CD1c-positive myeloid dendritic cell (primary cell): ENCODE measurements at regions not wholly inside any gene's neighbourhood (a gene's known extent, or its start where the extent isn't known, plus 50 kb on each side); places are given as distances from the start of the nearest gene placed in this dataset.
"Not testable (repeated sequence)": the region's sequence is repeated elsewhere in the genome, so short reads cannot be mapped to it uniquely, and the experiment has no call there.

ENCODE experiments used
- DNase-seq: peaks from one replicate; pipeline ENCODE4 v3.0.0-alpha.2; 2016; ENCODE audit errors: extremely low spot score

- no peak for DNase-seq
Observed at GRCh38 chr13:75178436-75178835, 303.5 kb downstream of the TBC1D4 start.

DNA sequence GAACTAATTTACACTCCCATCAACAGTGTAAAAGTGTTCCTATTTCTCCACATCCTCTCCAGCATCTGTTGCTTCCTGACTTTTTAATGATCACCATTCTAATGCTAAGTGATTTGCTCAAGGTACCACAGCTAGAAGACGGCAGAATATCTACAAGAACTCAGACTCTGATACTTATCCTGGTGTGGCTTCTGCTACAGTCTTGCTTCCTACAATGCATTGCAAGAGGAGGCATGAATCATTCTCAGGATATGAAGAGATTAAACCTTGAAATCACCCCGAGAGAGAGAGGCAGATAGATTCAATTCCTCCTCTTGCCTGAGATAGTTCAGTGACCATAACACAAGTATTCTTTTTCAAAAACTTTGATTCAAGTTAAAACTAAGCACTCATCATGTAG lies 306.4 kb downstream of the TBC1D4 start:
- DNase-seq, result no peak

DNA sequence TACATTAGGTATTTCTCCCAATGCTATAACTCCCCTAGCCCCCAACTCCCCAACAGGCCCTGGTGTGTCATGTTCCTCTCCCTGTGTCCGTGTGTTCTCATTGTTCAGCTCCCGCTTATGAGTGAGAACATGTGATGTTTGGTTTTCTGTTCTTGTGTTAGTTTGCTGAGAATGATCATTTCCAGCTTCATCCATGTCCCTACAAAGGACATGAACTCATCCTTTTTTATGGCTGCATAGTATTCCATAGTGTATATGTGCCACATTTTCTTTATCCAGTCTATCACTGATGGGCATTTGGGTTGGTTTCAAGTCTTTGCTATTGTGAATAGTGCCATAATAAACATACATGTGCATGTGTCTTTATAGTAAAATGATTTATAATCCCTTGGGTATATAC lies 306.9 kb downstream of the TBC1D4 start:
- not testable (repeated sequence) for DNase-seq

DNA sequence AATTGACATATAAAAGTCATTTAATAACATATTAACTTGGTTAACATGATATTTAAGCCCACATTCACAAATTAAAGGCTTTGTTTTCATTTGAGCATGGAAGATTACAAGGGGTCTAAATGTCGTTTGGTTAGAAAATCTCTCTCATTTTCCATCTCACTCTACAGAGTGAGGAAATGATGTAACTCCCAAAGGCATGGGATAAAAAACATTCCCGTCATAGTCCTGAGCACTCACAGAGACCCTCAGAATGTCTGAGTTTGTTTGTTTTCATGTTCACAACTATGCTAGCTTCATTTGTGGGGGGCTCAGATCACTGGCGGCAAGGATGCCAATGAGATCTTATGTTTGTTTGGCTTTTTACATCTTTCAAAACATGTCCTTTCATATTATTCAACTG lies 307.5 kb downstream of the TBC1D4 start:
- DNase-seq, result no peak

GRCh38 chr13:75173457-75174356 lies 308.3 kb downstream of the TBC1D4 start:
- DNase-seq, result no peak

DNA sequence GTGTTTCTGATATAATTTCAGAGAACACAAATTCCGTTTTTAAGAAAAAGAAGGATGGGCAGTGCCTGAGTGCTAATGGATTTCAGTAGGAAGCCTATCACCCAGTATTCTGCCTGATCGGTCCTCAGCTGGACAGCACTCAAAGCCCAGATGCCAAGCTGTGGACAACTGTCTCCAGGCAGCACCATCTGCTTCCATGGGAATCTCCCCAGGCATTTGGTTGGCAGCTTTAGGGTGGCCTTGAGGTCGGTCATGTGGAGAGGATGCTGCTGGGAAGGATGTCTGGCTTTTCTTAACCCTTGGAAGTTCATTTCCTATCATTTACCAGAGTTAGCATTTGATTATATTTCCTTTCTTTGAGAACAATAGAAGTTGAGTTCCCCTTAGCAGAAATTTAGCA lies 311.7 kb downstream of the TBC1D4 start:
- DNase-seq, result no peak

DNA sequence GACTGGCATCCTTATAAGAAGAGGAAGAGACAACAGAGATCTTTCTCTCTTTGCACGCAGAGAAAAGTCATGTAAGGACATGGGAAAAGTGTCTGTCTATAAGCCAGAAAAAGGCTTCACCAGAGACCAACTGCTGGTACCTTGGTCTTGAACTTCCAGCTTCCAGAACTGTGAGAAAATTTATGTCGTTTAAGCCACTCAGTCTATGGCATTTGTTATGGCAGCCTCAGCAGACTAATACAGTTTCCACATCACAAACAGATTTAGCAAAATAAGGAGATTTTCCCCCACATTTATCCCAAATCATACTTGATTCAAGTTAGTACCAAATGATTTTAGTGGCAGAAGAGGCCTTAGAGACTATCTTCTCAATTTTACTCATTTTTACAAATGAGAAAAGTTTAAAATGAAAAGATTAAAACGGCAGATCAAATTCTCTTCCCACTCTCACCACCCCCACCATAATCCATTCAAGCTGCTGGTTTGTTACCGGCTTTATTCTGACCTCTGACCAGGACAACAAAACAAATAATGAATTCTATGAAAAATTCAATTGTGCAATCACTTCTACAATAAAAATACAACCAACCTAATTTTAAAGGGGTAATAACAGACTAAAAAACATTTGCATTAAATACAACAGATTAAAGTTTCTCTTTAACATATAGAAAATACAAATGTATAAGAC lies 316.3 kb downstream of the TBC1D4 start:
- DNase-seq, result no peak

DNA sequence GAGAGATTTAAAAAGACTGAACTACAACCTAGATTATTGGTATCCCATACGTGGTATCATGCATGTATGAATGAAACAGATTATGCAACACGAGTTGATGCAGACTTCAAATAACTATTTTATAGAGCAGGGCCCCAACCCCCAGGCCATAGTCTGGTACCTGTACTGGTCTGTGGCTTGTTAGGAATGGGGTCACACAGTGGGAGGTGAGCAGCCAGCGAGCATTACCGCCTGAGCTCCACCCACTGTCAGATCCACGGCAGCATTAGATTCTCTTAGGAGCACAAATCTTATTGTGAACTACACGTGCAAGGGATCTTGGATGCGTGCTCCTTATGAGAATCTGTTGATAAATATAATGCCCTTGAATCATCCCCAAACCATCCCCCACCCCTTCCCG lies 320.2 kb downstream of the TBC1D4 start:
- no peak for DNase-seq

DNA sequence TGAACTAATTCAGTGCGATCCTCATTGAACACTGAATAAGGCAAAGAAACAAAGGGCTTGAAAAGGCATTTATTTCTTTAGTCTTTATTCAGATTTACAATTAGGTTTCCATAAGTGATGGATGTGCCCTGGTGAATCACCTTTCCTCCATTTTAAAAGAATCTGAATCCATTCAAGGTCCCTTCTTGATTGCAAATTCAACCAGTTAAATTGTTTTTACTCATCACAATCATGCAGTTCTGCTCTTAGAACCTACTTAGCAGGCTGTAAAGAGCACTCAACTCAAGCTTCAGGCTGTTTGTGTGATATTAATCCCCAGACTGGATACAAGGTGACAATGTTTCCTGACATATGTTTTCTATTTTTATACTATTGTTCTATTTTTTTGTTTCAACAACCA lies 321.0 kb downstream of the TBC1D4 start:
- no peak for DNase-seq

DNA sequence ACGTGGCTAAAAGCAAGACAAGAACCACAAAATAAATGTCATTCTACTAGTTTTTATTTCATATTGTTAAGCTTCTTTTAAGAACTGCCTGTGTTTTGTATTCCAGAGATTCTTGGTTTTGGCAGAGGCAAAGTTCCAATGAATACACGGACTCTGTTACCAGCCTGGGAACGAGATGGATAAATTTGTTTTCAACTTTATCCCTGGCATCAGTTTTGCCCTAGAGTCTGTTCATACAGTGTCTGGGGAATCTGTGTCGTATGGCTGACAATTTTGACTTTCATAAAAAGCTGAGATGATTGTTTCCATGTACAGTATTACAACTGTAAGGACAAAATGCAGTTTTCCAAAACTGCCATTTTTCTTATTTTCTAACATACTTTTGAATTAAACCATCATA lies 327.6 kb downstream of the TBC1D4 start:
- no peak for DNase-seq

DNA sequence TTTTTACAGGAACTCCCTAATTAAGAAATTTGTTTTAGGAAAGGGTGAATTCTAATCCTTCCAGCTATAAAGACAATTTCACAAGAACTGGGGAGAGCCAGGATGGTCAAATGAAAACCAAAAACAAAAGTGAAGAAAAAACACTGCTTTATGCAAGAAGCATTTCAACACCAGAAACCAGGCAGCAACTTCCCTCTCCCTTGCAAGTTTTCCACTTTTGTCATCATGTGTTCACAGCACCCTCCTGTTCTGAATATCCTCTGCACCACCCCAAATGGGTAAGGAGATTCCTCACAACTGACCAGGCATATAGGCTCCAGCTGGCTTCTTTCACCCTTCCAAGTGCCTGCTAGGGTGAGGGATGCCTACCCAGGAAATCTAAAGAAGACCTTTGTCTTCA lies 328.1 kb downstream of the TBC1D4 start:
- DNase-seq, result no peak

DNA sequence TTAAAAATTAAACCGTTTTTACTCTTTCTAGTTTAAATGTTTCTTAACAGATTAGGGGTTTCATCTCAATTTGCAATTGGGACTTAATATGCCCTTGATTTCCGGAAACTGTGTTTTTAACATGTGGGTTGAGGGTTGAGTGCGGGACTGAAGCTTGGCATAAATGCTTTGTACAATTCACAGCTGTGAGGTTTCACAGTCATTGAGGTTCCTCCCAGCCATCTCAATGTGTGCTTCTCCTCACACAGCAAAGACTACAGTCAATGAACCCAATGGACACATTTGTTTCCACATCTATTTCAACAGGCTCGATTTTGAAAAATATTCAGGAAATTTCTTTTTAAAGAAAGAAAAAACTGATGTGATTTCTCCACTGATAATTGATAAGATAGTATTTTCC lies 328.6 kb downstream of the TBC1D4 start:
- no peak for DNase-seq

DNA sequence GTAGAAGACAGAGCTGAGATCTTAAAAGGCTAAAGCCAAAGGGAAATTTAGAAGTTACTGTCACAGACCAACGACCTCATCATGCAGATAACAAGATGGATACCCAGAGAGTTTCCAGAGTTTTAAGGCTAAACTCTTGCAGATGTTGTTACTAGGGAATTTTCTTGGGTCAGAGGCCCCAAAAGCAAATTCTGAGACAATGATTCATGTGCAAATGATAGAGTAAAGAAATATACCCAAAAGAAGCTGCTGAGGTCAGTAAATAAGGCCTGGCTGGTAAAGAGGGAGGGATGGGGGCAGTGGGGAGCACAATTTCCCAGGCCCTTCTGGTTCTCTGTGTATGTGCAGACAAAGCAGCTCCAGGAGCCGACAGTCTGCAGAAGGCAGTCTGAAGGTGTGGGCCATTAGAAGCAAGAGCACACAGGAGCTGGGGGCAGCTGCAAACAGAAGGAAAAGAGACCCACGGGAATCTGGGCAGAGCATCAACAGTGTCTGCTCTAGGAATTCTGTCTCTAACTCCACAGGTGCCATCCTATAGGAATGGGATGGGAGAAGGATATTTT lies 330.8 kb downstream of the TBC1D4 start:
- no peak for DNase-seq

GRCh38 chr13:75149776-75150175 lies 332.2 kb downstream of the TBC1D4 start:
- DNase-seq, result no peak

GRCh38 chr13:75147946-75148345 lies 334.0 kb downstream of the TBC1D4 start:
- no peak for DNase-seq

- DNase-seq, result no peak
Observed at GRCh38 chr13:75146436-75146835, 335.5 kb downstream of the TBC1D4 start.

GRCh38 chr13:75145927-75146326 lies 336.0 kb downstream of the TBC1D4 start:
- DNase-seq, result no peak

- DNase-seq, result no peak
Observed at GRCh38 chr13:75139291-75139690, 342.7 kb downstream of the TBC1D4 start.

DNA sequence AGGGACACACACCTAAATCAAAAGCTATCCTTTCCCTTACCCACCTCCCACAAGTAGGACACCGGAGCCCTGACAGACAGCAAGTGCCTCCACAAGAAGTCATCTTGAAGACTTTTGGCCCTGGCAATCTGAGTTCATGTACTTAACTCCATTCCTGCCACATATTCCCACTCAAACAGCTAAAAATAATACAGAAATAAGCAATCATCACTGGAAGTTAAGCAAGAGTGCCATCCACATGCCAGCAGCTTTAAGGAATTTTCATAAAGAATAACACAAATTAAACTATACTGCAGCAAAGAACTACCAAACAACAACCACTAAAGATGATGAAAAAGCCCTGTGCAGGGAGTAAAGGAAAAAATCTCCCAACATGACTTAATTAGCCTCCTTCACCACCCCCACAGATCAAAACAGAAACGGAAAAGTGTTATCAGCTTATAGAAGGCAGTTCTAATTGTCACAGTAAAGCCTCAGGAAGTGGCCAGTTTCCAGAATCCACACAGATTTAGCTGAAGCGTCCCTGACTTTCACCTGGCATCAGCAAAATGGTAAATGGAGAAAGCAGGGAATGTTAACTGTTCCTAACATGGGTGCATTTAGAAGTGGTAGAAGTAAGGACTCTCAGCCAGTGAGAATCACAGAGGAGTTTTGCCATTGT lies 343.9 kb downstream of the TBC1D4 start:
- no peak for DNase-seq

DNA sequence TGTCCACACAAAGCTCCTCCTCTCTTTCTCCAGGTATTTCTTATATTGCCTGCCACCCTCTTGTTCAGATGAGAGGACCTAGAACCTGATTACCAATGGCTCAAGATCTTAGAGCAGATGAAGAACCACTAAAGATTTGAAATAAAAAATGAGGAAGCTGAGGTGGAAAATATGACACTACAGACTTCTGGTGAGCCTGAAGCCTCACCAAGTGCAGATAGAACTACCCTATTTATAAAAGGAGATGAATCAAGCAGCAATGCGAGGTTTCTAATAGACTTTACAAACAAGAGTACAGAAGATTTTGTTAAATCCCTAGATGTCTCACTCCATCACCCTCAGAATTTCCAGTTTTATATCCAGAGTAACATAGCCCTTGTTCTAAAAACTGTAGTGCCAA lies 345.8 kb downstream of the TBC1D4 start:
- DNase-seq, result no peak

DNA sequence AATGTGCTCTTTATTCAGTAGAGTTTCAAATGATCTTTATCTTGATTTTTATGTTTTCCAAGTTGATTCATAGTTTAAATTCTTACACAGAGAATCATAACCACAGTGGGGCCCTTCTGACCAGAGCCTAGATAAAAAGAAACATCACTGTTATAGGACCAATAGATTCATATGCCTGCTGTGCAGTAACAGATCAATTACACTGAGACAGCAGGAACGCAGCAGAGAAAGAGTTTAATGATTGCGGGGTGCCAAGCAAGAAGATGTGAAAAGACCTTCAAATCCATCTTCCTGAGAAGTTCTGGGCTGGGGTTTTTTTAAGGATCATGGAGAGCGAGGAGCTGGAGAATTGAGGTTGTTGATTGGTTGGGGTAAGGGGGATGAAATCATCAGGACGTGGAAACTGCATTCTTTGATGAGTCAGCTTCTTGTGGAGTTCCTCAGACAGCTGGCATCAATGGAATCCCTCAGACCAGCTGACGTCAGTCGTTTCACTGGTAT lies 346.6 kb downstream of the TBC1D4 start:
- no peak for DNase-seq
